Stimulated activated CD4-positive, alpha-beta T cell treated with anti-CD3 and anti-CD28 coated beads, Interleukin-12 subunit alpha, Interleukin-12 subunit beta, amount 100 ng/mL, for 24 hours (primary cell): ENCODE measurements at regions not wholly inside any gene's neighbourhood (a gene's known extent, or its start where the extent isn't known, plus 50 kb on each side); places are given as distances from the start of the nearest gene placed in this dataset.
"Not testable (repeated sequence)": the region's sequence is repeated elsewhere in the genome, so short reads cannot be mapped to it uniquely, and the experiment has no call there.

Source experiments
- DNase-seq, 2 experiments: peaks; one replicate each; pipeline ENCODE4 v3.0.0-alpha.2; 2020; ENCODE audit warnings: low read depth in 2 of 2

GRCh38 chr5:87138091-87138805 is 129.4 kb upstream of the RASA1 start:
- DNase-seq: no peak

- no peak for DNase-seq
Measured at GRCh38 chr5:87139795-87140194, 127.9 kb upstream of the RASA1 start.

GRCh38 chr5:87141544-87141943 is 126.1 kb upstream of the RASA1 start:
- no peak for DNase-seq

- not testable (repeated sequence) for DNase-seq
Measured at GRCh38 chr5:87145853-87146252, 121.8 kb upstream of the RASA1 start.

- no peak for DNase-seq
Measured at GRCh38 chr5:87147441-87147840, 120.2 kb upstream of the RASA1 start.

GRCh38 chr5:87150630-87151029 is 117.1 kb upstream of the RASA1 start:
- DNase-seq: no peak

- DNase-seq: no peak
Measured at GRCh38 chr5:87151547-87151946, 116.1 kb upstream of the RASA1 start.

GRCh38 chr5:87152886-87153285 is 114.8 kb upstream of the RASA1 start:
- DNase-seq: no peak

GRCh38 chr5:87154191-87154590 is 113.5 kb upstream of the RASA1 start:
- no peak for DNase-seq

GRCh38 chr5:87155106-87155505 is 112.6 kb upstream of the RASA1 start:
- DNase-seq: no peak

GRCh38 chr5:87156631-87157030 is 111.1 kb upstream of the RASA1 start:
- DNase-seq: no peak

- DNase-seq: no peak
Measured at GRCh38 chr5:87164409-87164808, 103.3 kb upstream of the RASA1 start.

GRCh38 chr5:87169300-87169991 is 98.2 kb upstream of the RASA1 start:
- DNase-seq: no peak

- DNase-seq: no peak
Measured at GRCh38 chr5:87170799-87171198, 96.9 kb upstream of the RASA1 start.

- no peak for DNase-seq
Measured at GRCh38 chr5:87182649-87183048, 85.0 kb upstream of the RASA1 start.

GRCh38 chr5:87183896-87184295 is 83.8 kb upstream of the RASA1 start:
- no peak for DNase-seq

GRCh38 chr5:87184605-87185004 is 83.1 kb upstream of the RASA1 start:
- no peak for DNase-seq

GRCh38 chr5:87185838-87186237 is 81.8 kb upstream of the RASA1 start:
- DNase-seq: no peak

- DNase-seq: no peak
Measured at GRCh38 chr5:87188391-87188790, 79.3 kb upstream of the RASA1 start.

GRCh38 chr5:87190041-87190440 is 77.6 kb upstream of the RASA1 start:
- no peak for DNase-seq

- DNase-seq: no peak
Measured at GRCh38 chr5:87190687-87191086, 77.0 kb upstream of the RASA1 start.

GRCh38 chr5:87191645-87192044 is 76.0 kb upstream of the RASA1 start:
- no peak for DNase-seq

GRCh38 chr5:87195104-87195591 is 72.5 kb upstream of the RASA1 start:
- DNase-seq: peak in 1 of 2 experiments; percentile 7
